HepG2 (cell line): ENCODE measurements at regions not wholly inside any gene's neighbourhood (a gene's known extent, or its start where the extent isn't known, plus 50 kb on each side); places are given as distances from the start of the nearest gene placed in this dataset.

Source experiments
- ATAC-seq: fragments of 200-7000 bp; cut with Tn5 transposase; 3 replicates; pipeline ENCODE4 v1.9.1; 2020; ENCODE audit warnings: mild to moderate bottlenecking, moderate library complexity
- BruUV-seq: library from RNA; stranded (reverse); fragments of 400-500 nt; replicated peaks from 2 replicates; lab custom pipeline; 2021; lab: Mats Ljungman, UMichigan
- CTCF ChIA-PET: fragments of 300-600 bp; formaldehyde crosslinking; extraction: SDS; loops from one replicate; lab custom pipeline; 2021; ENCODE audit warnings: low total read pairs, inconsistent platforms, low intra/inter-chr PET ratio; lab: Yijun Ruan, JAX
- POLR2A ChIA-PET: fragments of 350-600 bp; sonication (Branson Sonifier 250); formaldehyde crosslinking; loops from one replicate; lab custom pipeline; 2020; ENCODE audit warnings: antibody characterized with exemption, inconsistent platforms; lab: Yijun Ruan, JAX
- DNase-seq: peaks from one replicate; pipeline ENCODE4 v3.0.0-alpha.2; 2015; ENCODE audit warnings: low spot score
- FAIRE-seq: peaks from 3 replicates; lab custom pipeline; 2011; peaks lifted over from hg19 to GRCh38; lab: Jason Lieb, UNC
- H2AFZ ChIP-seq: one replicate; pipeline ENCODE4 v1.6.1; 2011; ENCODE audit warnings: low read length, inconsistent platforms
- H3K27ac ChIP-seq: fragments of 300-600 bp; 3 replicates; pipeline ENCODE4 v1.8.0; 2011; ENCODE audit warnings: mixed run types, mild to moderate bottlenecking, mixed read lengths, low read length, inconsistent platforms; ENCODE audit not compliant: insufficient read depth; ENCODE audit errors: extremely low read length
- H3K27me3 ChIP-seq, 2 experiments: fragments of 200-600 bp in 1 of 2; 2 replicates in 1 of 2; 3 replicates in 1 of 2; pipeline versions ENCODE4 v1.6.0 to v1.8.0; 2011; ENCODE audit warnings: low read length in 2 of 2, mild to moderate bottlenecking in 2 of 2, moderate library complexity in 2 of 2, inconsistent platforms in 1 of 2; ENCODE audit not compliant: insufficient read depth in 2 of 2, control insufficient read depth in 1 of 2
- H3K36me3 ChIP-seq, 2 experiments: fragments of 200-600 bp in 1 of 2; replicated peaks in 1 of 2; 2 replicates in 1 of 2; 3 replicates in 1 of 2; pipeline versions ENCODE4 v1.5.1 to v1.8.0; 2011; ENCODE audit warnings: low read length in 2 of 2, inconsistent platforms in 1 of 2; ENCODE audit not compliant: insufficient read depth in 2 of 2, control insufficient read depth in 1 of 2
- H3K4me1 ChIP-seq: 2 replicates; pipeline ENCODE4 v1.5.1; 2012; ENCODE audit warnings: low read length, inconsistent platforms; ENCODE audit not compliant: insufficient read depth
- H3K4me2 ChIP-seq: 2 replicates; pipeline ENCODE4 v1.6.0; 2011; ENCODE audit warnings: low read depth, low read length, inconsistent platforms
- H3K4me3 ChIP-seq, 3 experiments: fragments of 200-600 bp in 1 of 3; sonication (generic), shearing (Covaris generic) in 1 of 3; replicated peaks in 1 of 3; 2 replicates each; pipeline ENCODE4 v1.5.1; 2011 to 2016; ENCODE audit warnings: low read length in 3 of 3, inconsistent platforms in 2 of 3, low read depth in 2 of 3, mild to moderate bottlenecking in 2 of 3, control low read depth in 1 of 3, mixed read lengths in 1 of 3; ENCODE audit not compliant: insufficient read depth in 1 of 3
- H3K79me2 ChIP-seq: one replicate; pipeline ENCODE4 v1.6.1; 2011; ENCODE audit warnings: low read length, inconsistent platforms; ENCODE audit not compliant: insufficient read depth
- H3K9ac ChIP-seq: 2 replicates; pipeline ENCODE4 v1.6.0; 2011; ENCODE audit warnings: mild to moderate bottlenecking, low read depth, low read length, inconsistent platforms; ENCODE audit not compliant: insufficient read depth
- H3K9me3 ChIP-seq: 2 replicates; pipeline ENCODE4 v1.5.1; 2012; ENCODE audit warnings: mild to moderate bottlenecking, low read length
- H4K20me1 ChIP-seq: 2 replicates; pipeline ENCODE4 v1.6.0; 2011; ENCODE audit warnings: inconsistent platforms, mild to moderate bottlenecking, low read length, moderate library complexity; ENCODE audit not compliant: insufficient read depth
- ATF7 ChIP-seq, 2 experiments: fragments of 450-650 bp in 1 of 2; sonication (generic) in 1 of 2; formaldehyde crosslinking in 1 of 2; IDR thresholded peaks; 2 replicates each; pipeline versions ENCODE4 v1.4.0 to v1.6.1; 2016 to 2020; ENCODE audit warnings: antibody characterized with exemption in 1 of 2, mild to moderate bottlenecking in 1 of 2, missing genetic modification reagents in 1 of 2
- DR1 ChIP-seq: sonication (generic); formaldehyde crosslinking; IDR thresholded peaks from 2 replicates; pipeline ENCODE4 v1.8.0; 2021; ENCODE audit warnings: mild to moderate bottlenecking, missing genetic modification reagents, inconsistent platforms
- KLF16 ChIP-seq, 2 experiments: sonication (generic) in 1 of 2; formaldehyde crosslinking in 1 of 2; IDR thresholded peaks; 2 replicates each; pipeline versions ENCODE4 v1.6.1 to v1.8.0; 2016 to 2023; ENCODE audit warnings: missing genetic modification reagents in 2 of 2, missing compliant biosample characterization in 1 of 2
- MAFF ChIP-seq: IDR thresholded peaks from 2 replicates; pipeline ENCODE4 v1.6.1; 2011; ENCODE audit warnings: low read depth, low read length, improper control_type of control experiment
- MAFK ChIP-seq, 2 experiments: IDR thresholded peaks in 1 of 2; conservative IDR thresholded peaks in 1 of 2; 2 replicates each; pipeline ENCODE4 v1.6.1; 2011; ENCODE audit warnings: improper control_type of control experiment in 2 of 2, low read length in 2 of 2
- REST ChIP-seq, 2 experiments: IDR thresholded peaks; 2 replicates each; pipeline ENCODE4 v1.6.1; 2011 to 2012; ENCODE audit warnings: low read length in 2 of 2, borderline replicate concordance in 1 of 2, low read depth in 1 of 2, mild to moderate bottlenecking in 1 of 2, moderate library complexity in 1 of 2
- ZNF180 ChIP-seq: sonication (generic); formaldehyde crosslinking; IDR thresholded peaks from 2 replicates; pipeline ENCODE4 v1.4.0; 2020; ENCODE audit warnings: low read depth, missing genetic modification reagents, borderline replicate concordance
- WGBS: methylation state at CpG from one replicate; pipeline ENCODE4 v1.1.6; 2017; ENCODE audit warnings: low lambda C conversion rate; 5-methylcytosine and 5-hydroxymethylcytosine counted together
- in situ Hi-C: cut with HindIII; loops from 2 replicates; pipeline ENCODE4 v1.10.0; 2017; ENCODE audit warnings: low pct_unique_long_range_greater_than_20kb; ENCODE audit not compliant: extremely low pct_ligation_motif_present
- intact Hi-C: fragments of 100-400 bp; cut with micrococcal nuclease; formaldehyde crosslinking; loops from one replicate; pipeline ENCODE4 v1.10.0; 2022; ENCODE audit not compliant: unreplicated experiment
- TF ChIP-seq, protein P1 (sequence below): sonication (generic); formaldehyde crosslinking; IDR thresholded peaks from 2 replicates; pipeline ENCODE4 v1.5.1; 2020; ENCODE audit warnings: mild to moderate bottlenecking, missing genetic modification reagents, borderline replicate concordance
- TF ChIP-seq, protein P2 (sequence below): sonication (generic); formaldehyde crosslinking; conservative IDR thresholded peaks from 2 replicates; pipeline ENCODE4 v1.8.1; 2023; ENCODE audit warnings: missing genetic modification reagents

DNA sequence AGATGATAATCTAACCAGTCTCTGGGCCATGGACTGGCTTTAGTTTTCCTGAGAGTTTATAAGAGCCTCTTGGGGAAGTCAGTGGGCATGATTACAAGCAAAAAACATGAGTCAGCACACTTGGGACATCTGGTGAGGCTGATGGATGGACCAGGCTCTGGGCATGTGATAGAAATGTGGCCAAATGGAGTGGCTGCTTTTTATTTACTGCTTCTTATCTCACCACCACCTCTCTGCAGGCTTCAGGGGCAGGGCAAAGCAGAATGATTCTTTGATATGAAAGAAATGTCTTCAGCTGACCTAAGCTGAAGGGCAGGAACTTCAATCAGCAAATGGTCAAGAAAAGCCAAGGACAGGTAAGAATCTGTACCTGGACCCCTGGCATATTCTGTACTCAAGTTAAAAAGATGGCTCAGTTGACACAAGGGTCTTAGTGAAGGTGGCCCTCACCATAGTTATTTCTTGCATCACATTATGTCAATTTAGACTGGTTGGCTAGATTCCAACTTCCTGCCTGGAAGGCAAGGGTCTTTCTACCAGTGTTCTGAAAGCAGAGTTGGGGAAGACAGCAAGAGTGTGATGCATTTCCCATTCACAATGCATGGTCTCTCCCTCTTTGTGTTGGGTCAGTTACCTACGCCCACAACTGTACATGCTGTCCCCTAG lies 162.8 kb downstream of the FASLG start:
- ATAC-seq = no peak
- no peak for DNase-seq
- H3K4me1 ChIP-seq = peaks cover 7% of the 10 kb centered on the region
- H3K36me3 ChIP-seq = no peaks in the 10 kb centered on the region
- no peak overlapping the region for H3K4me3 ChIP-seq
- no peak overlapping the region for H3K27ac ChIP-seq
- H4K20me1 ChIP-seq = no peaks in the 10 kb centered on the region
- H3K79me2 ChIP-seq = no peaks in the 10 kb centered on the region
- FAIRE-seq = no peak
- 57% methylated on average over 1 of the region's 1 CpG for WGBS
- no peaks in the 10 kb centered on the region for H3K27me3 ChIP-seq
- no peak overlapping the region for H2AFZ ChIP-seq
- no peak overlapping the region for H3K9ac ChIP-seq
- H3K4me2 ChIP-seq = no peak overlapping the region
- no peaks in the 10 kb centered on the region for H3K9me3 ChIP-seq
- CTCF ChIA-PET = no interaction called here
- TF ChIP-seq MAFF = peak; percentile 47; the same call in 1 of the 2 replicates
- TF ChIP-seq MAFK (conservative IDR thresholded peaks at IDR 0.05 in 1 of 2, IDR thresholded peaks at IDR 0.05 in 1 of 2; ENCODE audit: low read length in 2 of 2) = peak; percentile 53 to 80; a peak in 3 of 4 replicates
- TF ChIP-seq ATF7 (IDR thresholded peaks at IDR 0.05) = no peak
- TF ChIP-seq ATF7 (CRISPR knock-in tag; IDR thresholded peaks at IDR 0.05) = no peak
- TF ChIP-seq, all 625 proteins: peak for 2
- BruUV-seq = no TSS peak
- intact Hi-C loops (loop anchor here (10.0 kb wide), 1 partner anchor 183 kb away; no protein-coding TSS in a partner anchor), in situ Hi-C loops (loop anchor here (5.0 kb wide), 1 partner anchor 381 kb away; no protein-coding TSS in a partner anchor)
- POLR2A ChIA-PET = no interaction called here

DNA sequence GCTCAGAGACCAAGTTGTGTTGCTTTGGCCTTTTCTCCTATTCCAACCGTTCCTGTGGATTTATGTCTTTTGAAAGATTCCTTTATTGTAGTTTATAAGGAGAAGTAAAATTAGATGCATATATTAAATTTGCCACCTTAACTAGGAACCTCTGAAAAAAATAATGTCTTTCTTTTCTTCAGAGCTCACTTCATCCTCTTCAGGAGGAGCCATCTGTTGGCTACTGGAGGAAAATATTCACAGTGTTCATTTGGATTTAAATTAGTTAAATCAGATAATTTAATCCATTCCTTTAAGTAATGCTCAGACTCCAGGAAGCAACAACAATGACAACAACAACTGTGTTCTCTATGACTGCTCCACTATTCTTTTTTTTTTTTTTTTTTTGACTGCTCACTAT lies 164.0 kb downstream of the FASLG start:
- ChIA-PET POLR2A (interaction anchor here (0.7 kb wide), 1 partner anchor 57 kb away, joined by 3 read pairs; no protein-coding TSS in a partner anchor), CTCF (no interaction called here)
- in situ Hi-C loops = loop anchor here (5.0 kb wide), 1 partner anchor 379 kb away; no protein-coding TSS in a partner anchor
- H3K36me3 ChIP-seq = no peaks in the 10 kb centered on the region
- no peak overlapping the region for H2AFZ ChIP-seq
- no peak for FAIRE-seq
- H3K4me1 ChIP-seq = peaks cover 9% of the 10 kb centered on the region
- no peak for ATAC-seq
- no peaks in the 10 kb centered on the region for H3K27me3 ChIP-seq
- no peaks in the 10 kb centered on the region for H4K20me1 ChIP-seq
- H3K4me2 ChIP-seq = no peak overlapping the region
- H3K79me2 ChIP-seq = no peaks in the 10 kb centered on the region
- no peak overlapping the region for H3K4me3 ChIP-seq
- no peaks in the 10 kb centered on the region for H3K9me3 ChIP-seq
- 55% methylated on average over 1 of the region's 1 CpG for WGBS
- TF ChIP-seq REST (IDR thresholded peaks at IDR 0.05; ENCODE audit: borderline replicate concordance in 1 of 2, low read depth in 1 of 2, low read length in 2 of 2) (no peak), ZNF180 (CRISPR knock-in tag) (no peak), KLF16 (CRISPR knock-in tag; IDR thresholded peaks at IDR 0.05) (no peak), DR1 (CRISPR knock-in tag) (no peak)
- TF ChIP-seq, protein P1, sequence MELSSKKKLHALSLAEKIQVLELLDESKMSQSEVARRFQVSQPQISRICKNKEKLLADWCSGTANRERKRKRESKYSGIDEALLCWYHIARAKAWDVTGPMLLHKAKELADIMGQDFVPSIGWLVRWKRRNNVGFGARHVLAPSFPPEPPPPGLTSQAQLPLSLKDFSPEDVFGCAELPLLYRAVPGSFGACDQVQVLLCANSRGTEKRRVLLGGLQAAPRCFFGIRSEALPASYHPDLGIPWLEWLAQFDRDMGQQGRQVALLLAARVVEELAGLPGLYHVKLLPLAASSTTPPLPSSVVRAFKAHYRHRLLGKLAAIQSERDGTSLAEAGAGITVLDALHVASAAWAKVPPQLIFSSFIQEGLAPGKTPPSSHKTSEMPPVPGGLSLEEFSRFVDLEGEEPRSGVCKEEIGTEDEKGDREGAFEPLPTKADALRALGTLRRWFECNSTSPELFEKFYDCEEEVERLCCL (CRISPR knock-in tag) = no peak
- TF ChIP-seq, protein P2, sequence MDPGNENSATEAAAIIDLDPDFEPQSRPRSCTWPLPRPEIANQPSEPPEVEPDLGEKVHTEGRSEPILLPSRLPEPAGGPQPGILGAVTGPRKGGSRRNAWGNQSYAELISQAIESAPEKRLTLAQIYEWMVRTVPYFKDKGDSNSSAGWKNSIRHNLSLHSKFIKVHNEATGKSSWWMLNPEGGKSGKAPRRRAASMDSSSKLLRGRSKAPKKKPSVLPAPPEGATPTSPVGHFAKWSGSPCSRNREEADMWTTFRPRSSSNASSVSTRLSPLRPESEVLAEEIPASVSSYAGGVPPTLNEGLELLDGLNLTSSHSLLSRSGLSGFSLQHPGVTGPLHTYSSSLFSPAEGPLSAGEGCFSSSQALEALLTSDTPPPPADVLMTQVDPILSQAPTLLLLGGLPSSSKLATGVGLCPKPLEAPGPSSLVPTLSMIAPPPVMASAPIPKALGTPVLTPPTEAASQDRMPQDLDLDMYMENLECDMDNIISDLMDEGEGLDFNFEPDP (CRISPR knock-in tag) = no peak
- no peak for DNase-seq
- H3K9ac ChIP-seq = no peak overlapping the region
- H3K27ac ChIP-seq = no peak overlapping the region
- no TSS peak for BruUV-seq
- intact Hi-C loops = loop anchor here (10.0 kb wide), 1 partner anchor 182 kb away; no protein-coding TSS in a partner anchor
